Adrenal gland (tissue), 9 donors: ENCODE measurements at regions not wholly inside any gene's neighbourhood (a gene's known extent, or its start where the extent isn't known, plus 50 kb on each side); places are given as distances from the start of the nearest gene placed in this dataset.

Experiments
- DNase-seq, 7 donors: peaks; one replicate each; pipeline ENCODE4 v3.0.0-alpha.2; 2019 to 2020
- H3K27ac ChIP-seq, 5 donors: fragments of 200-600 bp; sonication (generic) in 4 of 5; 1 replicate in 3 of 5; 2 replicates in 2 of 5; pipeline versions ENCODE4 v1.5.1 to v1.8.0; 2016 to 2020; ENCODE audit warnings: mild to moderate bottlenecking in 1 of 5
- H3K27me3 ChIP-seq: fragments of 200-600 bp; 2 replicates; pipeline ENCODE4 v1.8.0; 2021
- H3K36me3 ChIP-seq, 2 donors: fragments of 200-600 bp; replicated peaks in 1 of 2; 1 replicate in 1 of 2; 2 replicates in 1 of 2; pipeline versions ENCODE4 v1.5.1 to v1.8.0; 2018 to 2022
- H3K4me1 ChIP-seq, 2 donors: fragments of 200-600 bp; replicated peaks in 1 of 2; 1 replicate in 1 of 2; 2 replicates in 1 of 2; pipeline versions ENCODE4 v1.5.1 to v1.8.0; 2018 to 2021
- H3K4me3 ChIP-seq, 4 donors: fragments of 200-600 bp; sonication (generic) in 3 of 4; one replicate each; pipeline ENCODE4 v1.5.1; 2016 to 2018
- H3K9me3 ChIP-seq, 3 donors: fragments of 200-600 bp; sonication (generic) in 1 of 3; replicated peaks in 1 of 3; 1 replicate in 2 of 3; 2 replicates in 1 of 3; pipeline versions ENCODE4 v1.5.1 to v1.8.0; 2016 to 2021
- POLR2A ChIP-seq, 2 donors: fragments of 450-650 bp; IDR thresholded peaks; one replicate each; pipeline ENCODE4 v1.6.1; 2017; ENCODE audit warnings: antibody characterized with exemption in 2 of 2, mild to moderate bottlenecking in 2 of 2, moderate library complexity in 1 of 2
- WGBS, 4 donors: extraction: QIAGEN DNeasy Blood & Tissue Kit in 2 of 4; methylation state at CpG; one replicate each; pipeline versions ENCODE4 v1.1.5 to v1.1.7; 2013 to 2017; 5-methylcytosine and 5-hydroxymethylcytosine counted together
- intact Hi-C, 2 donors: fragments of 100-400 bp; cut with DNase I; formaldehyde crosslinking; loops; one replicate each; pipeline versions ENCODE4 v1.14.1 to v1.15.0; 2022 to 2023
- TF ChIP-seq, protein P1 (sequence below), 6 experiments: fragments of 450-650 bp in 4 of 6; fragments of 200-600 bp in 2 of 6; sonication (generic) in 1 of 6; IDR thresholded peaks; 1 replicate in 5 of 6; 2 replicates in 1 of 6; pipeline versions ENCODE4 v1.5.1 to v1.8.0; 2016 to 2021; ENCODE audit warnings: antibody characterized with exemption in 6 of 6, mild to moderate bottlenecking in 2 of 6, moderate library complexity in 1 of 6
- donor health status: healthy with polysubstance abuse.
- donor health status: Bipolar disorder and iron deficiency.
- donor health status: DM: yes; HTN: yes; CAD: no.
- donor health status: DM: no; HTN: no; CAD: no.
- donor health status: DM: no; HTN: no; CAD: no.

GRCh38 chr2:66174491-66174890, 260.4 kb upstream of the MEIS1 start:
- Histone ChIP-seq H3K9me3 (peaks cover 0 to 4% (median 0%) of the 10 kb centered on the region in 3 donors), H3K27ac (no peak overlapping the region), H3K36me3 (no peaks in the 10 kb centered on the region), H3K4me3 (no peak overlapping the region), H3K27me3 (no peaks in the 10 kb centered on the region), H3K4me1 (no peaks in the 10 kb centered on the region)
- TF ChIP-seq, protein P1, sequence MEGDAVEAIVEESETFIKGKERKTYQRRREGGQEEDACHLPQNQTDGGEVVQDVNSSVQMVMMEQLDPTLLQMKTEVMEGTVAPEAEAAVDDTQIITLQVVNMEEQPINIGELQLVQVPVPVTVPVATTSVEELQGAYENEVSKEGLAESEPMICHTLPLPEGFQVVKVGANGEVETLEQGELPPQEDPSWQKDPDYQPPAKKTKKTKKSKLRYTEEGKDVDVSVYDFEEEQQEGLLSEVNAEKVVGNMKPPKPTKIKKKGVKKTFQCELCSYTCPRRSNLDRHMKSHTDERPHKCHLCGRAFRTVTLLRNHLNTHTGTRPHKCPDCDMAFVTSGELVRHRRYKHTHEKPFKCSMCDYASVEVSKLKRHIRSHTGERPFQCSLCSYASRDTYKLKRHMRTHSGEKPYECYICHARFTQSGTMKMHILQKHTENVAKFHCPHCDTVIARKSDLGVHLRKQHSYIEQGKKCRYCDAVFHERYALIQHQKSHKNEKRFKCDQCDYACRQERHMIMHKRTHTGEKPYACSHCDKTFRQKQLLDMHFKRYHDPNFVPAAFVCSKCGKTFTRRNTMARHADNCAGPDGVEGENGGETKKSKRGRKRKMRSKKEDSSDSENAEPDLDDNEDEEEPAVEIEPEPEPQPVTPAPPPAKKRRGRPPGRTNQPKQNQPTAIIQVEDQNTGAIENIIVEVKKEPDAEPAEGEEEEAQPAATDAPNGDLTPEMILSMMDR (IDR thresholded peaks at IDR 0.05), result no peak
- TF ChIP-seq POLR2A (IDR thresholded peaks at IDR 0.05), result no peak
- DNase-seq, result no peak
- WGBS, 4 donors, result 93 to 94% (median 93%) methylated on average over 5 of the region's 5 CpGs
- intact Hi-C loops, result no loop called here

- intact Hi-C loops, result no loop called here
- H3K4me3 ChIP-seq, result no peak overlapping the region
- 77 to 93% (median 86%) methylated on average over 1 of the region's 1 CpG for WGBS, 4 donors
These were observed 261.3 kb upstream of the MEIS1 start for GRCh38 chr2:66173645-66174044.

DNA sequence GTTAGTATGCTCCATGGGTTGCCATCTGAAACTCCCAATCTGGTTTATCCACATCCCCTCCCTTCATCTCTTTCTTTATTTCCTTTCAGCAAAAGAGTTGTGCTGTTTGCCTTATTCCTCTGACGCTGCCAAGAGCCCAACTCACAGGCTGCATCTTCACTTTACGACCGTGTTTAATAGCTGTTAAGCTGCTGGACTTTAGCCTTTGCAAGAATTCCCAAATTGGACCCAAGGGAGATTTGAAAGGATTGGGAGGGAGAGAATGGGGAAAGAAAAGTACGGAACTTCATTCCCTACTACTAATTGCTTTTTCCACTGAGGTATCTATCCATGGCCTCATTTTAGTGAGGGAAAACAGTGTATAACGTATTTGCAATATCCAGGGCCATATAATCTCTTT, 263.4 kb upstream of the MEIS1 start:
- Histone ChIP-seq H3K27ac (no peak overlapping the region), H3K9me3 (peaks cover 0 to 4% (median 0%) of the 10 kb centered on the region in 3 donors), H3K4me1 (no peaks in the 10 kb centered on the region), H3K36me3 (no peaks in the 10 kb centered on the region), H3K4me3 (no peak overlapping the region), H3K27me3 (no peaks in the 10 kb centered on the region)
- no peak for TF ChIP-seq POLR2A (IDR thresholded peaks at IDR 0.05)
- TF ChIP-seq, protein P1 (IDR thresholded peaks at IDR 0.05), result no peak
- intact Hi-C loops, result no loop called here
- WGBS, 4 donors, result 66 to 78% (median 70%) methylated on average over 5 of the region's 5 CpGs
- DNase-seq, result no peak

More at GRCh38 chr2:66173645-66174044, 261.3 kb upstream of the MEIS1 start:
- Histone ChIP-seq H3K27me3 (no peaks in the 10 kb centered on the region), H3K9me3 (peaks cover 0 to 4% (median 0%) of the 10 kb centered on the region in 3 donors), H3K27ac (no peak overlapping the region), H3K4me1 (no peaks in the 10 kb centered on the region), H3K36me3 (no peaks in the 10 kb centered on the region)
- no peak for DNase-seq
- no peak for TF ChIP-seq POLR2A (IDR thresholded peaks at IDR 0.05)
- TF ChIP-seq, protein P1 (IDR thresholded peaks at IDR 0.05), result no peak

- TF ChIP-seq, protein P1 (IDR thresholded peaks at IDR 0.05), result no peak
- TF ChIP-seq POLR2A (IDR thresholded peaks at IDR 0.05), result no peak
- Histone ChIP-seq H3K9me3 (peaks cover 0 to 4% (median 0%) of the 10 kb centered on the region in 3 donors), H3K27me3 (no peaks in the 10 kb centered on the region), H3K27ac (no peak overlapping the region), H3K4me3 (no peak overlapping the region), H3K4me1 (no peaks in the 10 kb centered on the region), H3K36me3 (no peaks in the 10 kb centered on the region)
- intact Hi-C loops, result no loop called here
- DNase-seq, result no peak
- WGBS, 4 donors, result 88 to 89% (median 88%) methylated on average over 6 of the region's 6 CpGs
These were observed 264.1 kb upstream of the MEIS1 start for GRCh38 chr2:66170744-66171330.
